ENCODE measurements at regions not wholly inside any gene's neighbourhood (a gene's known extent, or its start where the extent isn't known, plus 50 kb on each side); places are given as distances from the start of the nearest gene placed in this dataset.

- CTCF ChIA-PET = no interaction called here
- POLR2A ChIA-PET = no interaction called here
- Histone ChIP-seq H3K36me3 (replicated peaks in 1 of 2; ENCODE audit: control insufficient read depth in 1 of 2, insufficient read depth in 2 of 2, low read length in 1 of 2) (no peaks in the 10 kb centered on the region), H3K9ac (no peak overlapping the region), H3K4me3 (ENCODE audit: low read depth in 2 of 2, low read length in 1 of 2) (no peak overlapping the region), H3F3A (replicated peaks; ENCODE audit: insufficient read depth) (no peaks in the 10 kb centered on the region), H3K27ac (ENCODE audit: low read depth in 2 of 2, low read length in 1 of 2) (no peak overlapping the region), H4K20me1 (ENCODE audit: insufficient read depth) (no peaks in the 10 kb centered on the region), H3K9me3 (no peaks in the 10 kb centered on the region), H3K4me1 (ENCODE audit: control insufficient read depth in 1 of 2, insufficient read depth in 2 of 2, low read depth in 1 of 2, low read length in 1 of 2) (no peaks in the 10 kb centered on the region), H3K27me3 (ENCODE audit: insufficient read depth) (no peaks in the 10 kb centered on the region), H3K79me2 (ENCODE audit: insufficient read depth) (no peaks in the 10 kb centered on the region), H3K4me2 (no peak overlapping the region), H2AFZ (ENCODE audit: low read depth) (no peak overlapping the region), H3K9me2 (no peaks in the 10 kb centered on the region)
- 86% methylated on average over 2 of the region's 2 CpGs for WGBS (ENCODE audit: low lambda C conversion rate)
- TF ChIP-seq PBX3 (IDR thresholded peaks at IDR 0.05) (no peak), MXI1 (IDR thresholded peaks at IDR 0.05; ENCODE audit: low read depth, low read length) (no peak), EP300 (IDR thresholded peaks at IDR 0.05; ENCODE audit: borderline replicate concordance in 1 of 2, low read depth in 1 of 2, low read length in 1 of 2) (no peak), SIN3A (IDR thresholded peaks at IDR 0.05; ENCODE audit: borderline replicate concordance, low read depth, low read length) (no peak), YY1 (IDR thresholded peaks at IDR 0.05; ENCODE audit: low read depth) (no peak), MEF2A (IDR thresholded peaks at IDR 0.05; ENCODE audit: borderline replicate concordance, low read depth) (no peak), EZH2phosphoT487 (IDR thresholded peaks at IDR 0.05; ENCODE audit: borderline replicate concordance, low read depth) (no peak), RFX5 (IDR thresholded peaks at IDR 0.05; ENCODE audit: low read length) (no peak), IRF3 (IDR thresholded peaks at IDR 0.05; ENCODE audit: low read depth, low read length) (no peak), USF1 (IDR thresholded peaks at IDR 0.05; ENCODE audit: borderline replicate concordance, low read depth) (no peak), SMC3 (IDR thresholded peaks at IDR 0.05; ENCODE audit: low read depth, low read length) (no peak), CHD2 (IDR thresholded peaks at IDR 0.05; ENCODE audit: low read length, partially characterized antibody) (no peak), NFIC (IDR thresholded peaks at IDR 0.05; ENCODE audit: borderline replicate concordance) (no peak)
- TF ChIP-seq, protein P1, sequence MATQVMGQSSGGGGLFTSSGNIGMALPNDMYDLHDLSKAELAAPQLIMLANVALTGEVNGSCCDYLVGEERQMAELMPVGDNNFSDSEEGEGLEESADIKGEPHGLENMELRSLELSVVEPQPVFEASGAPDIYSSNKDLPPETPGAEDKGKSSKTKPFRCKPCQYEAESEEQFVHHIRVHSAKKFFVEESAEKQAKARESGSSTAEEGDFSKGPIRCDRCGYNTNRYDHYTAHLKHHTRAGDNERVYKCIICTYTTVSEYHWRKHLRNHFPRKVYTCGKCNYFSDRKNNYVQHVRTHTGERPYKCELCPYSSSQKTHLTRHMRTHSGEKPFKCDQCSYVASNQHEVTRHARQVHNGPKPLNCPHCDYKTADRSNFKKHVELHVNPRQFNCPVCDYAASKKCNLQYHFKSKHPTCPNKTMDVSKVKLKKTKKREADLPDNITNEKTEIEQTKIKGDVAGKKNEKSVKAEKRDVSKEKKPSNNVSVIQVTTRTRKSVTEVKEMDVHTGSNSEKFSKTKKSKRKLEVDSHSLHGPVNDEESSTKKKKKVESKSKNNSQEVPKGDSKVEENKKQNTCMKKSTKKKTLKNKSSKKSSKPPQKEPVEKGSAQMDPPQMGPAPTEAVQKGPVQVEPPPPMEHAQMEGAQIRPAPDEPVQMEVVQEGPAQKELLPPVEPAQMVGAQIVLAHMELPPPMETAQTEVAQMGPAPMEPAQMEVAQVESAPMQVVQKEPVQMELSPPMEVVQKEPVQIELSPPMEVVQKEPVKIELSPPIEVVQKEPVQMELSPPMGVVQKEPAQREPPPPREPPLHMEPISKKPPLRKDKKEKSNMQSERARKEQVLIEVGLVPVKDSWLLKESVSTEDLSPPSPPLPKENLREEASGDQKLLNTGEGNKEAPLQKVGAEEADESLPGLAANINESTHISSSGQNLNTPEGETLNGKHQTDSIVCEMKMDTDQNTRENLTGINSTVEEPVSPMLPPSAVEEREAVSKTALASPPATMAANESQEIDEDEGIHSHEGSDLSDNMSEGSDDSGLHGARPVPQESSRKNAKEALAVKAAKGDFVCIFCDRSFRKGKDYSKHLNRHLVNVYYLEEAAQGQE (IDR thresholded peaks at IDR 0.05; ENCODE audit: low read depth, low read length) = no peak
- TF ChIP-seq, protein P2, sequence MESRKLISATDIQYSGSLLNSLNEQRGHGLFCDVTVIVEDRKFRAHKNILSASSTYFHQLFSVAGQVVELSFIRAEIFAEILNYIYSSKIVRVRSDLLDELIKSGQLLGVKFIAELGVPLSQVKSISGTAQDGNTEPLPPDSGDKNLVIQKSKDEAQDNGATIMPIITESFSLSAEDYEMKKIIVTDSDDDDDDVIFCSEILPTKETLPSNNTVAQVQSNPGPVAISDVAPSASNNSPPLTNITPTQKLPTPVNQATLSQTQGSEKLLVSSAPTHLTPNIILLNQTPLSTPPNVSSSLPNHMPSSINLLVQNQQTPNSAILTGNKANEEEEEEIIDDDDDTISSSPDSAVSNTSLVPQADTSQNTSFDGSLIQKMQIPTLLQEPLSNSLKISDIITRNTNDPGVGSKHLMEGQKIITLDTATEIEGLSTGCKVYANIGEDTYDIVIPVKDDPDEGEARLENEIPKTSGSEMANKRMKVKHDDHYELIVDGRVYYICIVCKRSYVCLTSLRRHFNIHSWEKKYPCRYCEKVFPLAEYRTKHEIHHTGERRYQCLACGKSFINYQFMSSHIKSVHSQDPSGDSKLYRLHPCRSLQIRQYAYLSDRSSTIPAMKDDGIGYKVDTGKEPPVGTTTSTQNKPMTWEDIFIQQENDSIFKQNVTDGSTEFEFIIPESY (IDR thresholded peaks at IDR 0.05; ENCODE audit: borderline replicate concordance, low read depth) = no peak
- no peak for DNase-seq
These were observed 370.4 kb upstream of the CBLB start for GRCh38 chr3:106239195-106239697.

Measured in SK-N-SH (cell line).